NAMALWA (cell line): ENCODE measurements at regions not wholly inside any gene's neighbourhood (a gene's known extent, or its start where the extent isn't known, plus 50 kb on each side); places are given as distances from the start of the nearest gene placed in this dataset.

Source experiments
- DNase-seq: peaks from one replicate; pipeline ENCODE4 v3.0.0-alpha.2; 2015; ENCODE audit warnings: low spot score

GRCh38 chr4:145346081-145346480 is 135.6 kb upstream of the SMAD1 start:
- DNase-seq, result no peak

- DNase-seq, result no peak
These were observed 136.3 kb upstream of the SMAD1 start for GRCh38 chr4:145345401-145345800.

DNA sequence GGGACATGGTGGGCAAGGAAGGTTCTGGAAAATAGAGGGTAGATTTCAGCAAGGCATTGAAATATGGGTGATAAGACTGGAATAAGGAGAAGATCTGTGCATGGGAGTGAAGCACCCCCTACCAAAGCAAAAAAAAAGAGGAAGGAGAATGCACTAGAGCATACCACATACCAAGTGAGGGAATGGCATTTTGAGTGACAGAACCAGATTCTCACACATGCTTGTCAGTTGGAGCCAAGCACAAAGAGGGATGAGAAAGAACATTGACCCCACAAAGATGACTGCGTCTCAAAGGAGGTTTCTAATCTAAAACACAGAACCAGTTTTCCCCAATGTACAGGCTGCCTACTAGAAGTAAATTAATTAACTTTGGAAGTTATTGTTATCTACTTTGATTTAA is 140.3 kb upstream of the SMAD1 start:
- DNase-seq, result no peak

DNA sequence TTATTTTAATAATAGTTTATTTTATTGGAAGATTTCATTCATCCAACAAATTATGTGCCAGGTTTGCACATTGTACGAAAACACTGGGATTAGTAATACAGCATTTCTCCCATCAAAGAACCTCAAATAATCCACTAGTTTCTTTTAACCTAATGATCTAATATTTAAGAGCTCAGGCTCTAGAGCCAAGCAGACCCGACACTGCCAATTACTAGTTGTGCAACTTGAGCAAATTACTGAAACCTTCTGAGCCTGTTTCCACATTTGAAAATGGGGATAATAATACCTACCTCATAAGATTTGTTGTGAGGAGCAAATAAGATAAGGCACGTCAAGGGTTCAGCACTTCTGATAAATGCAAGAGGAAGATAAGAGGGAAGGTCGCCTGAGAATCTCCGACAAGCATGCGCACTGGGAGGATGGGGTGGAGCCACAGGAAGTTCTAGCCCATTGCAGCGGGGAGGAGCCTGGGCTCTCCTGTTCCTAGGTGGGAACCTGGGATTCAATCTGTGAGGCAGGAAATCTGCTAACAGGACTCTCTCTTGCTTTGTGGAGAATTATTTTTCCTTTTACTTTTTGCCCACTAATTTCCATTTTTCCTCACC is 141.5 kb upstream of the SMAD1 start:
- DNase-seq, result no peak

GRCh38 chr4:145339075-145339725 is 142.5 kb upstream of the SMAD1 start:
- no peak for DNase-seq

DNA sequence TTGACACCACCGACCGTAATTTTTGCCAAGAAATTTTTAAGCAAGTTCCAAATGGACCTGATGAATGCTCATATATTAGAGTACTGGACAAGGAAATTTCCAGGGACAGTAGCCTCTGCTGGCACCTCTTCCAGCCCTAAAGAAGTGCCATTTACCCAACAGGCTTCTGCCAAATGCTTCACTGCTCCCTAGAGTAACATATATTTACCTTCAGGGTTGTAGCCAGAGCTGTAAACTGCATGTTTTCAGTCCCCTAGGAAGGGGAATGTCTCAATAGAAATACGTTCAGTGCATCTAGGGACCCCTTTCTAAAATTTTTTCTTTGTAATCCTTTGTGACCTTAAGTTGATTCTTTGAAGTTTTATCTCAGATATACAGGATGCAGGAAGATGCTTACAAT is 143.1 kb upstream of the SMAD1 start:
- no peak for DNase-seq

DNA sequence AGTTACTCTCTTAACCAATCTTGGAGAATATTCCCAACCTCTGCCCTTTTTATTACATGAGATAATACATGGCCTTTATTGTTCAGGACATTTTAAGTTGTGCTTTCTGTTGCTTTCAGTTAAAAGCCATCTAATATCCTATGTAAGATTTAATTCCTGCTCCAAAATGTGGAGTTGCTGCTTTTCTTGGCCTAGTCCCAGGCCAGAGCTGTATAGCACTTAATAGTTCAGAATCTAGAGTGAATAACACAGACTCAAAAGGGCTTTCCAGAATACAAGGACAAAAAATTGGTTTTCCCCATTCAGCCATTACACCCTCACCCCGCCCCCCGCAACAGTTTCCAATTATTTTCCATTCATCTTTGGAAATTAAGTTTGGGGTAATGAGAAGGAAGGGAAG is 144.3 kb upstream of the SMAD1 start:
- DNase-seq, result no peak

- no peak for DNase-seq
These were observed 147.9 kb upstream of the SMAD1 start for GRCh38 chr4:145333786-145334185.

DNA sequence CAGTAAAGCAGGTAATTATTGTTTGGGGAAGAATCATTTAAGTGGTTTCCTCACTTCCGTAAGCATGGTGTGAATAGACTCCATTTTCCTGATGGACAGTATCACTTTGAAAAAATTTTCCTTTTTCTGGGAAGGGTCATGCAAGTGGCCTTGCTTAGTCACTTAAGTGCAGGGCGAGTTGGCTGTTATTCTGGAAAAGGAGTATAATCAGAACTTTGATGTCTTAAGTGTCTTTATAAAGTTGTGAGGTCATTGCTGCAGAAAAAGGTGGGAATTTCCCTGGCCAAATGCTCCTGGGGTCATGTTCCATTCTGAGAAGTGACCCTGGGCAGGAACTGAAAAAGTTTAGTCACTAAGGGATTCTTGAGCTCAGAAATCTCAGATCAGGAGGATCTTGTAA is 146.1 kb upstream of the OTUD4 start:
- DNase-seq, result no peak

DNA sequence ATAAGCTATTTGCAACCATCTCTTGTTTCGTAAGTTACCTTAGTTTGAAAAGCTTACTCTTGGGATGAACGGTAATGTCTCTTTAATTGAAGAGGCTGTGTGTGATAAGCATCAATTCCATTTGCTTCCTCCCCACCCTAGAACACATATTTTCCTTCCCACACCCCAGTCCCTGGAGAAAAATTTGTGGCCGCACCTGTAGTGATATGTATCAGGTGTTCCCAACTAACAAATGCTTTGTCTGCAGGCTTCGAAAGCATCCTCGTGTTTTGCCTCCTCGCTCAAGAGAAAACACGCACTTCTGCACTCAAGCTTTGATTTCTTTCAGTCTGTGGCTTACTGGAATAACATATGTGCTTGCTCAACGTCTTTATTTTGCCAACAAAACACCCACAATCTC is 143.8 kb upstream of the OTUD4 start:
- DNase-seq, result no peak

GRCh38 chr4:145320294-145320693 is 139.9 kb upstream of the OTUD4 start:
- no peak for DNase-seq

- DNase-seq, result peak; percentile 32
These were observed 139.4 kb upstream of the OTUD4 start for GRCh38 chr4:145319751-145320150.

- DNase-seq, result no peak
These were observed 136.6 kb upstream of the OTUD4 start for GRCh38 chr4:145316897-145317574.

- DNase-seq, result no peak
These were observed 135.4 kb upstream of the OTUD4 start for GRCh38 chr4:145315811-145316225.

GRCh38 chr4:145308598-145308997 is 128.2 kb upstream of the OTUD4 start:
- DNase-seq, result no peak

DNA sequence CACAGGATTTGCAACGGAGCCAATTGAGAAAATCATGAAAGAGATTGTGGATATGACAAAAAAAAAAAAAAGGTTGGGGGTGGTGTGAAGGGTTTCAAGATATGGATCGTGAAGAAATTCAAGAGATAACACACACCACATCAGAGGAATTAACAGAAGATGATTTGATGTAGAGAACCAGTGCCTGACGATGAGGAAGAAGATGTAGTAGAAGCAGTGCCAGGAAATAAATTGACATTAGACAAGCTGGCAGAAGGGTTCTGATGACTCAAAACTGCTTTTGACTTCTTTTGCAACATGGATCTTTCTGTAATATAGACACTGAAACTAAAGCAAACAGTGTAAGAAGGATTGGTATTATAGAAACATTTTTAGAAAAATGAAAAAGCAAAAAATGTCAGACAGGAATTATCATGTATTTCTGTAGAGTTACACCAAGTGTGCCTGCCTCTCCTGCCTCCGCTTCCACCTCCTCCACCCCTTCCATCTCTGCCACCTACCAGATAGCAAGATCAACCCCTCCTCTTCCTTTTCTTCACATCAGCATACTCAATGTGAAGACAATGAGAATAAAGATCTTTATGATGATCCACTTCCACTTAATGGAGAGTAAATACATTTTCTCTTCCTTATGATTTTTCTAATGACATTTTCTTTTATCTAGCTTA is 127.5 kb upstream of the OTUD4 start:
- no peak for DNase-seq

DNA sequence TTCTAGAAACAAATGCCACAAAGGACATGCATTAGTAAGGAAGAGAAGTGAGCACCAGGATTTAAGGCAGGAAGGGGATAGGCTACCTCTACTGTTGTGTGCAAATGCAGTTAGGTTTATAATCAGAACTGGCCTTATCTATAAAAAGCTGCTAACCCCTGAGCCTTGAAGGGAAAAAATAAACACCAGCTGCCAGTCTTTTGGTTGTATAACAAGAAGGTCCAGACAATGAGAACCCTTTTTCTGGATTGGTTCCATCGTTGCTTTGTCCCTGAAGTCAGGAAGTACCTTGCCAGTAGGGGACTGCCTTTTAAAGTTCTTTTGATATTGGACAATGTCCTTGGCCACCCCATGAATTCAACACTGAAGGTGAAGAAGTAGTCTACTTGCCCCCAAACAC is 126.7 kb upstream of the OTUD4 start:
- no peak for DNase-seq

GRCh38 chr4:145302725-145303124 is 122.3 kb upstream of the OTUD4 start:
- DNase-seq, result no peak

DNA sequence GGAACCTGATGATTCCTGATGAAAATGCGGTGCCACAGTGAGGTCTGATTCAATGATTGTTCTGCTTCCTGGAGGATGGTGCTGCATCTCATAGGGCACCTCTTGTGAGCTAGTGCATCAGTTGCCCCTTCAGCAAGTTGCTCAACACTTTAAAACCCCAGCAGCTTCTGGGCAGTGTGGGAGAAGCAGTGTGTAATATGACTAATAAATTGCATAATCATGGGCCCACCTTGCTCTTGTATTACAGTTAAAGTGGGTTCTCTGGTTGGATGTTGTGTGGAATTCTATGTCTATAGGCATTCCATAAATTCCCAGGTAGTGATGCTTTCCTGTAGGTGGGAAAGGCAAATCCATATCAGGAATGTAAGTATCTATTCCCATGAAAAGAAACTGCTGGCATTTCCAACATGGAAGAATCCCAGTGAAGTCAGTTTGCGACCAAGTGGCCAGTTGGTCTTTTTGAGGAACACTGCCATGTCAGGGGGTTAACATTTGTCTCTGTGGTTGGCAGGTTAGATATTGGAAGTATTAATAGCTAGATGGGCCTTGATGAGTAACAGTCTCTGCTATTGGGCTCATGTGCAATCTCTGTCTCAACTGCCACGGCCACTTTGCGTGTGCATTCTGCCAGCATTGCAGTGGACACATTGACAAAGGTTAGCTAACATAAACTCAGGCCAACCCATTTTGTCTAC is 121.1 kb upstream of the OTUD4 start:
- DNase-seq, result no peak

DNA sequence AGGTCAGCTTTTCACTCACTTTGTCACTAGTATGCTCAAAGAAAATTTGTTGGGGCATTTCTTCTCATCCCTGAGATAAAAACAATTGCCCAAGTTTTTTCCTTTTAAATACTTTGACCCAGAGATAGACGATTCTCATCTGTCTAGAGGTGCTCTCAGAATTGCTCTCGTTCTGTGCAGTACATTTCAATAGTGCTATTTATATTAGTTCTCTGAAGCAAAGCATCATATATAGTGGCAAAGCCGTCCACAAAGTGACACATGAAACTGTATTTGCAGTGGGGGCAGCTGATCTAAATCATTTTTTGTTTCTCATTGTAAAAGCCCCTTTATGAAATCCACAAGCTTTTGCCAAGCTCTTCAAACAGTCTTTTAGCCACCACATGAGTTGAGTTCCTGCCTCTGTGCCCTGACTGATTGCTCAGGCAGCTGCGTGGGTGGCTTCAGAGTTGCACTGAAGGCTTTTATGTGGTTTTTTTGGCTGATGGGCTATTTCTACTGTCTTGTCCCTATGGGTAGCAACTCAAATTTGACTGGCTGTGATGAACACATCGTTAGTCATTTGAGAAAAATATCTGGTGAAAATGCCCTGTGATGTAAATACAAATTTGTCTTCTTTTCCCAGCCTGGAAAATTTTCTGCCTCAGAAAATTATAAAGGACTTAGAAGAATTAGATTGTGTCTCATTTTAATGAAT is 119.1 kb upstream of the OTUD4 start:
- peak; percentile 79 for DNase-seq

DNA sequence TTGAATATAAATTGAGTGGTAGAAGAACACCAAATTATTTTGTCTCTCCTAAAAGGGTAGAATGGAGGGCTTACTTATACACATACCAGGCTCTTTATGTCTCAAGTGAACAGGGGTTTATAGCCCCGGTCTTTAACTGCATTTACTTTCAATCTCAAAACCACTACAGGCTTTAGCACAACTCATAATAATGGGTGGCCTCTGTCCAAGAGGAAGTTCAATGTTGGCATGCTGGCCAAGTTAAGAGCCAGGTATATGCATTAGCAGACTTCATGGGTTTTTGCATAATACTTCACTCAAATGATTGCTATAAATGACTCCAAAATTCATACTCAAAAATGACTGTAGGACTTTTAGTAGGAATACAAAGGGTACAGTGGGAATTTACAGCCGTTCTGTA is 118.5 kb upstream of the OTUD4 start:
- DNase-seq, result peak; percentile 32

GRCh38 chr4:145297556-145297955 is 117.2 kb upstream of the OTUD4 start:
- DNase-seq, result no peak
